GM12864 (cell line): ENCODE measurements at regions not wholly inside any gene's neighbourhood (a gene's known extent, or its start where the extent isn't known, plus 50 kb on each side); places are given as distances from the start of the nearest gene placed in this dataset.

Experiments used
- DNase-seq: peaks from one replicate; pipeline ENCODE4 v3.0.0-alpha.2; 2011; ENCODE audit warnings: low read depth
- H3K4me3 ChIP-seq: 2 replicates; pipeline ENCODE4 v1.5.1; 2011; ENCODE audit warnings: mild to moderate bottlenecking, low read depth, low read length, control low read depth
- TF ChIP-seq, protein P1 (sequence below): IDR thresholded peaks from 2 replicates; pipeline ENCODE4 v1.5.1; 2011; ENCODE audit warnings: low read depth, mild to moderate bottlenecking, moderate library complexity, low read length, control low read depth, inconsistent platforms; ENCODE audit errors: missing control alignments

DNA sequence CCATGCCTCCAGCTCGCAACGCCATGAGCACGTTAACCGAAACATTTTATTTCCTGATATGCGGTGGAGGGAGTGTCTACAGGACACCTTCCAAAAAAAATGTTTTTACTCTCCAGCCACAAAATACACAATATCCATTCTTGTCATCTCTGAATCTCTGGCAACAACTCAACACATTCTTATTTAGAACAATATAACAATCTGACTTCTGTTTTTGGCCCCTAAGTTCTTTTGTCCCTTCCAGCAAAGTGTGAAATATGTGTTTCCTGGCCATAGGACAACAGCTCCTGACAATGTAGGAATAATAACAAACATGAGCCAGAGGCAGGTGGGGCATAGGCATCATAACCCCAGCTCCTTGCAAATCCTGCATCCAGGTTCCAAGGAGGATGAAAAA lies 163.0 kb downstream of the DDX1 start:
- no peak for DNase-seq
- no peak overlapping the region for H3K4me3 ChIP-seq
- TF ChIP-seq, protein P1, sequence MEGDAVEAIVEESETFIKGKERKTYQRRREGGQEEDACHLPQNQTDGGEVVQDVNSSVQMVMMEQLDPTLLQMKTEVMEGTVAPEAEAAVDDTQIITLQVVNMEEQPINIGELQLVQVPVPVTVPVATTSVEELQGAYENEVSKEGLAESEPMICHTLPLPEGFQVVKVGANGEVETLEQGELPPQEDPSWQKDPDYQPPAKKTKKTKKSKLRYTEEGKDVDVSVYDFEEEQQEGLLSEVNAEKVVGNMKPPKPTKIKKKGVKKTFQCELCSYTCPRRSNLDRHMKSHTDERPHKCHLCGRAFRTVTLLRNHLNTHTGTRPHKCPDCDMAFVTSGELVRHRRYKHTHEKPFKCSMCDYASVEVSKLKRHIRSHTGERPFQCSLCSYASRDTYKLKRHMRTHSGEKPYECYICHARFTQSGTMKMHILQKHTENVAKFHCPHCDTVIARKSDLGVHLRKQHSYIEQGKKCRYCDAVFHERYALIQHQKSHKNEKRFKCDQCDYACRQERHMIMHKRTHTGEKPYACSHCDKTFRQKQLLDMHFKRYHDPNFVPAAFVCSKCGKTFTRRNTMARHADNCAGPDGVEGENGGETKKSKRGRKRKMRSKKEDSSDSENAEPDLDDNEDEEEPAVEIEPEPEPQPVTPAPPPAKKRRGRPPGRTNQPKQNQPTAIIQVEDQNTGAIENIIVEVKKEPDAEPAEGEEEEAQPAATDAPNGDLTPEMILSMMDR, result no peak

DNA sequence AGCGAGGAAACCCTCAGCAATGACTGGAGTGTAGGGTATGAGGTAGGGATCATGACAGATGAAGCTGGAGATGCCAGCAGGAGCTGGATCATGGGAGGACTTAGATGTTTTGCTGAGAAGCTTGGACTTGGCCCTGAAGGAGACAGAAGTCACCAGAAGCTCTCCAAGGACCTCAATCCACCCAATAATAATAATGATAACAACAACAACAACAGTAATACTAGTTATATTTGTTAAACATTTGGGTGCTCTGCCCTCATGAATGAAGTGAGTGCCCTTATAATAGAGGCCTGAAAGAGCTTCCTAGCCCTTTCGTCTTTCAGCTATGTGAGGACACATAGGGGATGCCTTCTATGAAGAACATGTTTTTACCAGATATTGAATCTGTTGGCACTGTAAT lies 163.9 kb downstream of the DDX1 start:
- DNase-seq, result no peak
- H3K4me3 ChIP-seq, result no peak overlapping the region
- TF ChIP-seq, protein P1, result no peak

DNA sequence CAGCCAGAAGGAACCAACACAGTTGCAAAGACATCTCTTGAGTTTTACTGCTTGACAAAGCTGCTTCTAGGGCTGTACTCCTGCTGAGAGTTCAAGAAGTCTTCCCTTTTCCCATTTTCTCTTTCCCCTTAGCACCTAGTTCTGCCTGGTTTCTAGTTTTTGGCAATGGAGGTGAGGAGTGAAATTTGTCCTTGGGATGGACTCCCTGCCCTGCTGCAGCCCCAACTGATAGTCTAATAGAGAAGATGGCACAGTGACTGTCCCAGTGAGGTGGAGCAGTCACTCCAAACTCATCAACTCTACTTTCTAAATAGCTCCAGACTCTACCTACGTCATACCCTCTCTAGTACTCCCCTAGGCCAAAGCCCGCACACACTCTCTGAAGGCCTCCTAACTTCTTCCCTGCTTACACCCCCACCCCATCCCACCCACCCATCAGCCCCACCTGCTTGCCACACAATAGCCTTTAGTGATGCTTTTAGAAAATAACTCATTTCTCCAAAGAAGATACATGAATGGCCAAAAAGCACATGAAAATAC lies 164.4 kb downstream of the DDX1 start:
- no peak overlapping the region for H3K4me3 ChIP-seq
- TF ChIP-seq, protein P1, result no peak
- no peak for DNase-seq

DNA sequence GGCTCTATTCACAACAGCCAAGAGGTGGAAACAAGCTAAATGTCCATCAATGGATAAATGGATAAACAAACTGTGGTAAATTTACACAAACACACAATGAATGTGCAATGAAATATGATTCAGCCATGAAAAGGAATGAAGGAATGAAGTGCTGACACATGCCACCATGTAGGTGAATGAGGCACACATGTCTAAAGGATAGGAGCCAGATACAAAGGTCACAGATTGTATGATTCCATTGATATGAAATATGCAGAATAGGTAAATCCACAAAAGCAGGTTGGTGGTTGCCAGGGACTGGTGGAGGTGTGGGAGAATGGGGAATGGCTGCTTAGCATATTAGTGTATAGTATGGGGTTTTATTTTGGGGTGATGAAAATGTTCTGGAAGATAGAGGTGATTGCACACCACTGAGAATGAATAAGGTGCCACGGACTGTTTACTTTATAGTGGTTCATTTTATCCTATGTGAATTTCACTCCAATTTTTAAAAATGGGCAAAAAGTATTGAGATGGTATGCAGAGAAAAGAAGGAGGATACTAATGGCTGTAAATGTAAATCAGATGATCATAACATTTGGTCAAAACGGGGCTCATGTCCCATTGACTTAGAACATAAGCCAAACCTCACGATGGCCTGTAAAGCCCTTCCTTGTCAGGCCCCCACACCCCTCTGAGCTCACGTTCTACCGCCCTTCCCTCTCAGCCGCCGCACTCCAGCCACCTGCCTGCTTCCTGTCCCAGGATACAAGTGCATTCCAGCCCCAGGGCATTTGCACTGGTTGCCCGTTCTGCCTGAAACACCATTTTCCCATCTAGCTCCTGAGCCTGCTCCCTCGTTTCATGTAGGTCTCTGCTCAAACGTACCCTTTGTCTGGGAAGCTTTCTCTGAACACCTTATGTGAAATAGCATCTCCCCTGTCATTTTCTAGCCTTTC lies 165.5 kb downstream of the DDX1 start:
- DNase-seq, result no peak
- TF ChIP-seq, protein P1, result no peak
- no peak overlapping the region for H3K4me3 ChIP-seq

DNA sequence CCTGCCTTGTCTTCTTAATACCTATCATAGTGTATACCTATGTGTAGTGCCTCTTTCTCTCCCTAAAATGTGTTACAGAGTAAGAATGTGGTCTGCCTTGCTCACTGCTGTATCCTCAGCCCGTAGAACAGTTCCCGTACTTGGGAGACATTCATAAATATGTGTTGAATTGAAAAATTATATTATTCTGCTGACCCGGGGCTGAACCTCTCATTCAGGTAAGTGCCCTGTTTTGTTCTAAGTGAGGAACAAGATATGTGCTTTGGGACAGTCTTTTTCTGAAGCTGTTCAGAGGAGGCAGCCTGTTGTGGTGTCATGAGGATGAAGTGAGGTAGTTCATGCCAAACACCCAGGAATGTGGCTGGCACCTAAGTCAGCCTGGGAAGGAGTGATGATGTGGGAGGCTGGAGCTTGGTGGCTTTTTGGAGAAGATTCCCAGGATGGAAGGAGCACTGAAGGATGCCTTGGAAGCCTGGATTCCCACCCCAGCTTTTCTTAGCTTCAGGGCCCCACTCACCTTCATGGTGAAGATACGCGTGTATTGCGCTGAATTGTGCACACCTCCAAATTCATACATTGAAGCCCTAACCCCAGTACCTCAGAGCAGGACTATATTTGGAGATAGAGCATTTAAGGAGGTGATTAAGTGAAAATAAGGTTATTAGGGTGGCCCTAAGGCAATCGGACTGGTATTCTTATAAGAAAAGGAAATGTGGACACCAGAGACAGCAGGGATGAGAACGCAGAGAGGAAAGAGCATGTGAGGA lies 166.3 kb downstream of the DDX1 start:
- DNase-seq, result no peak
- H3K4me3 ChIP-seq, result no peak overlapping the region
- TF ChIP-seq, protein P1, result no peak

DNA sequence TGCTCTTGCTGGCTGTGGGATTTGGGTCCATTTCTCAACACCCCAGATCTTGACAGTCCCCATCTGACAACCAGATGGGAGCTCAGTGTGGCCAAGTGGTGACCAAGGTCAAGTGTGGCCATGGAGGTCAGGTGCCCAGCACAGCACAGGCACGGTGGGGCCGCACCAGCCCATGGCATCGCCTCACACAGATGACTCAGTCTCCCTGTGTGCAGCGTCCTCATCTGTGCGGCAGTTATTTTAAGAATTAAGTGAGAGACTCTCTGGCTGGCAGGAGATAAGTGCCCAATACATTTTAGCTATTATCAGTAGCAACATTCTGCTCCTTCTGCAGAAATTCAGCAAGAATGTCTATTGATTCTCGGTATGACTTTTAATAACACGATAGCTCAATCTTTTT lies 167.2 kb downstream of the DDX1 start:
- no peak for DNase-seq
- TF ChIP-seq, protein P1, result no peak
- H3K4me3 ChIP-seq, result no peak overlapping the region
